IPS-20b (cell line): ENCODE measurements at regions not wholly inside any gene's neighbourhood (a gene's known extent, or its start where the extent isn't known, plus 50 kb on each side); places are given as distances from the start of the nearest gene placed in this dataset.

Source experiments
- H3K27ac ChIP-seq: one replicate; pipeline ENCODE4 v1.5.1; 2013; ENCODE audit warnings: low read length
- H3K27me3 ChIP-seq: 2 replicates; pipeline ENCODE4 v1.6.1; 2013; ENCODE audit warnings: mild to moderate bottlenecking, low read length, inconsistent platforms; ENCODE audit not compliant: insufficient read depth
- H3K36me3 ChIP-seq: 2 replicates; pipeline ENCODE4 v1.6.1; 2013; ENCODE audit warnings: low read depth, mild to moderate bottlenecking, inconsistent platforms, low read length, moderate library complexity; ENCODE audit not compliant: insufficient read depth
- H3K4me1 ChIP-seq: 2 replicates; pipeline ENCODE4 v1.6.1; 2013; ENCODE audit warnings: mild to moderate bottlenecking, control low read depth, inconsistent platforms, low read length, moderate library complexity; ENCODE audit not compliant: insufficient read depth
- H3K4me3 ChIP-seq: 2 replicates; pipeline ENCODE4 v1.5.1; 2013; ENCODE audit warnings: mild to moderate bottlenecking, low read length, inconsistent platforms
- H3K9ac ChIP-seq: 2 replicates; pipeline ENCODE4 v1.6.1; 2013; ENCODE audit warnings: low read depth, mild to moderate bottlenecking, inconsistent platforms, low read length, moderate library complexity
- H3K9me3 ChIP-seq: 2 replicates; pipeline ENCODE4 v1.6.1; 2013; ENCODE audit warnings: mild to moderate bottlenecking, low read depth, low read length, inconsistent platforms; ENCODE audit not compliant: insufficient read depth

DNA sequence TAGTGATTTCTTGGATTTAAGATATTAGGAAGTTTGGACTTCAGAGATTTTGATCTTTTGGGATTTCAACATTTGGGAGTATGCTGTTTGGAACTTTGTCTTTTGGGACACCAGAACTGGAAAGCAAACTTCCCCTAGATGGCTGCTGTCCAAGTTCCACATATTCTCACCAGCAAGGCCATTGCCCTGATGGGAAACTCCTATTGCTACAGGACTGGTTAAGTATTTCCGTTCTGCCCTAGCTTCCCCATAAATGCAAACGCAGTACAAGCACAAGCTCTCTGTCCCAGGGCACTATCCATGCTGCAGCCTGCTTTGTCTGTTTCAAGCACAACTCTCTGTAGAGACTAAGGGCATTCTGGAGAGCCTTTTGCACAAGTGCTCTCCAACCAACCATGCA lies 79.3 kb upstream of the SLC25A13 start:
- no peak overlapping the region for H3K4me3 ChIP-seq
- H3K27ac ChIP-seq: no peak overlapping the region
- H3K27me3 ChIP-seq: no peaks in the 10 kb centered on the region
- no peaks in the 10 kb centered on the region for H3K9me3 ChIP-seq
- H3K4me1 ChIP-seq: no peaks in the 10 kb centered on the region; the same call in 1 of the 2 replicates
- no peaks in the 10 kb centered on the region for H3K36me3 ChIP-seq
- no peak overlapping the region for H3K9ac ChIP-seq

DNA sequence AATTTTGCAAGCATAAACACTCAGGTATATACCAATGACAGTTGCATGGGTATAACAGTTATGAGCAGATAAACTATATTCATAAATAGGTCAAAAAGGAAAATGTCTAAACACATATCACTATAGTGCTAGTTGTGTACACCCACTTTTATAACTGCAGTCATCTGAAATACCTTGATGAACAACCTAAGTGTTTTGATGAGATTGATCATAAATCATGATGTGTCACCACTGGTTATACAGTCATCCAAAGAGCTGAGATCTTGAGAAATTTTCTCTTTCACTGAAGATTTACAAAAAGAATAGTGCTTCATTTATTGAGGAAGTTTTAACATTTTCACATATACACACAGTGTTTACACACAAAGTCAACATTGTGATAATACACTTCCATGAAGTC lies 78.6 kb upstream of the SLC25A13 start:
- Histone ChIP-seq H3K36me3 (no peaks in the 10 kb centered on the region), H3K9ac (no peak overlapping the region), H3K27ac (no peak overlapping the region), H3K4me3 (no peak overlapping the region), H3K9me3 (no peaks in the 10 kb centered on the region), H3K4me1 (no peaks in the 10 kb centered on the region; the same call in 1 of the 2 replicates), H3K27me3 (no peaks in the 10 kb centered on the region)

DNA sequence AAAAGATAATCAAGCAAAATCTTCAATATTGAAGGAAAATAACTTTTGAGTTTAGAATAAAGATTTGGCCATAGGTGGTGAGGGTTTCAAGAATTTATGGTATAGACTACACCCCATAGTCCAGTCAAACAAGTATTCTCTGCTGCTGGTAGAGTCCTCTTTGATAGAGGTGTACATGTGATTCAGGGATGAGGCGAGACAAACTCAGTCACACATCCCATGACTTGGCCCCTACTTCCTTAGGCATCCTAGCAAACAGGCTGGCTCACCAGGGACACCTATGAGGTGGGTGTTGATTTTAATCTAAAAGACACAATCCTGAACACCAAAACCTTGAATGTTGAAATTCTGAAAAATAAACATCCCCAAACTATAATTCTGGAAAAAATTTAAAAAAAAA lies 78.1 kb upstream of the SLC25A13 start:
- no peaks in the 10 kb centered on the region for H3K27me3 ChIP-seq
- no peak overlapping the region for H3K9ac ChIP-seq
- no peaks in the 10 kb centered on the region for H3K36me3 ChIP-seq
- H3K4me1 ChIP-seq: no peaks in the 10 kb centered on the region; the same call in 1 of the 2 replicates
- H3K4me3 ChIP-seq: no peak overlapping the region
- H3K27ac ChIP-seq: no peak overlapping the region
- H3K9me3 ChIP-seq: no peaks in the 10 kb centered on the region

DNA sequence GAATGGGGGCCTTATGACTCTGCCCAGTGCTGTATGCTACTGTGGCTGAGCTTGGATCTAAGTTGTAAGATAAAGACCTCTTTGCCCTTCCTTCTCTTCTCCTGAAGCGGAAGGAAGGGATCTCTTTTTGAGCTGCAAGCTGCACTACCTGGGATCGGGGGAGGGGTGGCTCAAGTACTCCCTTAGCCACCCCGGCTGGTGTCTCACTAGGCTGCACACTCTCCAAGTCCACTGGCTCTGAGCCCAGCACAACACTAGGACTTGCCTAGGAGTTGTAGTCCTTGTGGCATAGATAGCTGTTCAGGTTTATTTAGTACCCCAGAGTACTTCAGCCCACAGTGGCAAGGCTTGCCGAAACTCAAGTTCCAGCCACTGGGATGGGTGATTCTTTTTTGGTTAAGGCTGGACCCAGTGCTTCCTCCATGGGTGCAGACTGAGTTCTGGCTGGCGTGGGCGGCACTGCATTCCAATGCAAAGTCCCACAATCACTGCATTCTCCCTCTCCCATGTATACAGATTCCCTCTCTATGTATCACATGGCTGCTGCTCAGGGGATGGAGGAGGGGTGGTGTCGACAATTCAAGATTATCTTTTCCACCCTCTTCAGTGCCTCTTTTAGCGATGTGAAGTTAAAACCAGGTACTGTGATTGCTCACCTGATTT lies 76.2 kb upstream of the SLC25A13 start:
- Histone ChIP-seq H3K27ac (no peak overlapping the region), H3K9ac (no peak overlapping the region), H3K9me3 (no peaks in the 10 kb centered on the region), H3K4me1 (no peaks in the 10 kb centered on the region; the same call in 1 of the 2 replicates), H3K4me3 (no peak overlapping the region), H3K27me3 (no peaks in the 10 kb centered on the region), H3K36me3 (no peaks in the 10 kb centered on the region)

DNA sequence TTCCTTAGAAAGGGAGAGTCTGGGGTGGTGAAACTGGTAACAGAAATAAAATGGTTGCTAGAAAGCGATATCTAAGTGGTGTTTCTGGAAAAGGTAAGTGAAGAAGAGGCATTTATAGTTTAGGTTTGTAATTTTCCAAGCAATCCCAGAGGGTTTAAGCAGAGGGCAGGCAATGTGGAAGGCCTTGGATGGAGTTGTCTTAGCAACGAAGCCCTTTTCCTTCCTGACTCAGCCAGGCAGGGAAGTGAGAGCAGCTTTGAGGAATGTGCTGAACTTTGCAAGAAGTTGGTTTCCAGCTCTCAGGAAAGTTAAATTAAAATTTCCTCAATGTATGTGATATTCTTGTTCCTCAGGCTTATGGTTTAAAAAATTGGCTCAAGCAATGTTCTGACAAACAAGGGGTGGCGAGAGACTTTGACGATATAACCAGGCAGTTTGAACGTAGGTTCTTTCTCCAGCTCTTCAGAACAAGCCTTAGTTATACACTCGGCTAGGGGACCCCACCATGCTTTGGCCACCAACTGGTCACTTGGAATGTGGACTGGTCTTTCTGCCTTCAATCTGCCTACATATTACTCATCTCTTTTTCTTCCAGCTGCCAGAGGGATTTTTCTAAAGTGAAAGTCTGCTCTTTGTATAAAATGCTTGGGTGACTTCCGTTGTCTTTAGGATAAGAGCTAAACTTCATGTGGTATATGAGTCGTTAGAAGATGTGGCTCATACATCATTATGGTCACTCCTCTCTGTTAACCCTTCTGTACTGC lies 66.9 kb upstream of the SLC25A13 start:
- H3K4me3 ChIP-seq: no peak overlapping the region
- no peak overlapping the region for H3K9ac ChIP-seq
- no peaks in the 10 kb centered on the region for H3K27me3 ChIP-seq
- H3K9me3 ChIP-seq: no peaks in the 10 kb centered on the region
- H3K27ac ChIP-seq: no peak overlapping the region
- H3K4me1 ChIP-seq: no peaks in the 10 kb centered on the region
- H3K36me3 ChIP-seq: no peaks in the 10 kb centered on the region

DNA sequence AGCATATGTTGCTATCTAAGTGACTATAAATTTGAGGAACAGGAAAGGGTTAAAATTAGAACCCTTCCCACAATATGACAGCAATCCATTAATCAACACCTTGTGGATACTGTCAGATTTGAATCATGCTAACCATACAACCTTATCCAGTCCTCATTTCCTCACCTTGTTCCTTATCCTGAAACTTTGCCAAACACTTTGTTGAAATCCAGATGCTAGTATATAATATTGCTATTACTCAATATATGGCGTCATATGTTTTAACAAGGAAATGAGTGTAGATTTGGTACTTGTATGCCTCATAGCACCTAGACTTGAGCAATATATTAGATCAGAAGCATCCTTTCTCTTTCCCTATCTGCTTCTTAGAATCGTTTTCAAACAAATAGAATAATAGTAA lies 66.3 kb upstream of the SLC25A13 start:
- Histone ChIP-seq H3K36me3 (no peaks in the 10 kb centered on the region), H3K27me3 (no peaks in the 10 kb centered on the region), H3K9me3 (no peaks in the 10 kb centered on the region), H3K4me1 (no peaks in the 10 kb centered on the region), H3K4me3 (no peak overlapping the region), H3K9ac (no peak overlapping the region), H3K27ac (no peak overlapping the region)

DNA sequence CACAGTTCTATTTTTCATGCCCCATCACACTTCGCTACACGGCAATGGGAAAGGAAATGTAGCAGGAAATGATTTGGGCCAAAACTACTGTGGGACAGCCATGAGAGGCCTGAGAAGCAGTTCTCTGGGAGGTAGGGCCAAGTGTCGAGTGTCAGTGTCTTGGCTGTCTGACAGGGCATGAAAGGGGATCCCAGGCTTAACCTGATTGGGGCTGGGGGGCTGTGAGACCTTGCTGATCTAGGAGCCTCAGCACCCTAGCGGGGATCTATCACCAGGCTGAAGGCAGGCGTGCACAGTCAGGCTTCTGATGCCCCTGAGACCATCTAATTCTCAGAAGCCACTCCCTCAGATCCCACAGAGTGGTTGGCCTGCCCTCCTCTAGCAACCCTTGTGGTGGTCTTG lies 58.2 kb upstream of the SLC25A13 start:
- Histone ChIP-seq H3K36me3 (no peaks in the 10 kb centered on the region), H3K27me3 (no peaks in the 10 kb centered on the region), H3K9ac (no peak overlapping the region), H3K27ac (no peak overlapping the region), H3K4me3 (no peak overlapping the region), H3K9me3 (no peaks in the 10 kb centered on the region), H3K4me1 (no peaks in the 10 kb centered on the region)

DNA sequence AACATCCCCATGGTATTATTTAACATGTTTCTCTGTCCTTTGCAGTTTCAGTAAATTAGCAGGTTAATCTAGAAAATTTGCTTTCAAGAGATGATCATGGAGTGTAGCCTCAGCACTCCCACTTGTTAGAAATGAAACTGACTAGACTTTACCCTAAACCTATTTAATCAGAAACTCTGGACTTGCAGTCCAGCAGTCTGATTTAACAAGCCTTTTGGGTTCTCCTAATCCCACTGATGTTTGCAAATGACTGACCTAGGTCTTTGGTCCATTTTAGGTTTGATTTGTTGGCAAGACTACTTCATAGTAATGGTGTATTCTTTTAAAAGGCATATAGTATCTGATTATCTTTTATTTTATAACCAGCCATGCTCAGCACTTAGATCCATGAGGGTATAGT lies 55.5 kb upstream of the SLC25A13 start:
- Histone ChIP-seq H3K27ac (no peak overlapping the region), H3K4me1 (no peaks in the 10 kb centered on the region), H3K27me3 (no peaks in the 10 kb centered on the region), H3K4me3 (no peak overlapping the region), H3K9me3 (no peaks in the 10 kb centered on the region), H3K9ac (no peak overlapping the region), H3K36me3 (no peaks in the 10 kb centered on the region)
